ENCODE measurements at regions not wholly inside any gene's neighbourhood (a gene's known extent, or its start where the extent isn't known, plus 50 kb on each side); places are given as distances from the start of the nearest gene placed in this dataset.
"Not testable (repeated sequence)": the region's sequence is repeated elsewhere in the genome, so short reads cannot be mapped to it uniquely, and the experiment has no call there.

DNA sequence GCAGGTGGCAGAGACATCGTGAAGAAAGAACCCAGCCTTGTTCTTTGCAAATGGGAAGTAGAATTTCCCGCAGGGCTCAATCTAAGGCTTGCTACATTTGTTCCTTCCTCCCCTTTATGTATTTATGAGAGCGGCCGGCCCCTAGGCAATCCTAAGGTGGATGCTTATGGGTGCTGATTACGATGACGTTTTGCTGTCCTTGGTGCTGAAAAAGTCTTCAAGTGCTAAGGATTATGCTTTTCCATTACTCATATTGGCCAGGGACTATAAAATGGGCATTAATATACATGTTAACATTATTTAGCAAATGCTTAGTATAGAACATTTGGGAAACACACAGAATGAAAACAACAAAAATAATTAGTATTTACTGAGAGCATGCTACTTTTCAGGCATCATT, 313.3 kb upstream of the XYLT1 start:
- no peak for DNase-seq

GRCh38 chr16:17780181-17780580, 309.4 kb upstream of the XYLT1 start:
- DNase-seq: no peak

- no peak for DNase-seq
Measured at GRCh38 chr16:17777408-17777863, 306.7 kb upstream of the XYLT1 start.

GRCh38 chr16:17776888-17777287, 306.1 kb upstream of the XYLT1 start:
- no peak for DNase-seq

DNA sequence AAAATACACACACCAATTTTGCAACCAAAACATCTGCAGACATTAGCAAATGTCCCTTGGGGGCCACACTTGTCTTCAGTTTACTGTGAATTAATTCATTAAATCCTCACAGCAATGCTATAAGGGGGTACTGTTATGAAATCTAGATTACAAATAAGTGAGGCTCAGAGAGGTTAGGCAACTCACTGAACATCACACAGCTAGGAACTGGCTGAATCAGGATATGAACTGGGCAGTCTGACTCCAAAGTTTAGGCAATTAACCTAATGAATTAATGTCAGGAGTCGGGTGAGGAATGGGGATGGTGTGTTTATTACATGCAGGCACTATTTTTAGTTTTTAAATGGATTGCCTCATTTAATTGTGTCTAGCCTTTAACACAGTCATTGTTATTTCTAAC, 305.7 kb upstream of the XYLT1 start:
- DNase-seq: no peak

- DNase-seq: no peak
Measured at GRCh38 chr16:17775061-17775460, 304.3 kb upstream of the XYLT1 start.

GRCh38 chr16:17773698-17774101, 302.9 kb upstream of the XYLT1 start:
- DNase-seq: no peak

DNA sequence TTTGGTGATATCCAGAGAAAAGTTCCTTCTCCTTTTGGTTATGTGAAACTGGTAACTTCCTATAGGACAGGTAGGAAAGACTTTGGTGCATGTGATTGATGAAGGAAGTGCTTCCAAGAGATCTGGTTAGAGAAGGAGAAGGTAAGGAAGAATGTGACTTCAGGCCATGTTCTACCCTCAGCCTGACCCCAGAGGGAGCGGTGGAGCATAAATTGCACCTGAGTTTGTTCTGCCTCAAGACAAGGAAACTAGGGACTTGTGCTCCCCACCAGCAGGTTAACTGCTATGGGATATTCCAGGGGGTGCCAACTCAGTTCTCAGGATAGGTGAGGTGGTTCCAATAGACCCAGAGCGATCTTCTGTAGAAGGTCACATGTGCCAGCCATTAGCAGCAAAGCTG, 299.3 kb upstream of the XYLT1 start:
- DNase-seq: no peak

GRCh38 chr16:17769065-17769464, 298.3 kb upstream of the XYLT1 start:
- DNase-seq: no peak

DNA sequence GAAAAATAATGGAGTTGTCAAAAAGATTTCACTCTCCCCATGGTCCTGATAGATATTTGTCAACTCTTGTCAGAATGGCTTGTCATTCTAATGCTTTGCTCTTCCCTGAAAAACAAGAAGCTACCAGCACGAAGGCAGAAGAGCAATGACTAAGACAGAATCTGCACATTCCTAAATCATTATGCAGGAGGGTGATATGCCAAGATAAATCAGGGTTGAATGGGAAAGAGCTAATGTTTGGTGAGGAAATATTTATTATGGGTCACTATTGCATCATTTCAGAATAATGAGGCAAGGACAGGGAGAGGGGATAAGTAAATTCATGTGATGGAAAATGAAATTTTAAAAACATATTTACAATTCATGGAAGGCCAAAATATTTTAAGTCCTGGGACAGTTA, 297.5 kb upstream of the XYLT1 start:
- no peak for DNase-seq

DNA sequence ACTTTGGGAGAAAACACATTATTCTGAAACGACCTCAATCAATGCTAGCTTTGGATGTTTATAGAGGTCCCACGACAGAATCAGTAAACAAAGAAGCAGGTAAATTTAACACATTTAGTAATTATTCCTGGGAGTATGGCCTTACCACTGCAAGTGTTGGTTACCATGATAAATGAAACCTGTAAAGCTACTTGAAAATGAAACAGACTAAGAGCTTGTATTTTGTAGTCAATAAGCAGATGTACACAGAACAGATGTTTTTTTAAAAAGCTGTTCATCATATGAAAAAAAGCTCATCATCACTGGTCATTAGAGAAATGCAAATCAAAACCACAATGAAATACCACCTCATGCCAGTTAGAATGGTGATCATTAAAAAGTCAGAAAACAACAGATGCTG, 295.3 kb upstream of the XYLT1 start:
- DNase-seq: no peak

- no peak for DNase-seq
Measured at GRCh38 chr16:17759451-17760390, 289.0 kb upstream of the XYLT1 start.

DNA sequence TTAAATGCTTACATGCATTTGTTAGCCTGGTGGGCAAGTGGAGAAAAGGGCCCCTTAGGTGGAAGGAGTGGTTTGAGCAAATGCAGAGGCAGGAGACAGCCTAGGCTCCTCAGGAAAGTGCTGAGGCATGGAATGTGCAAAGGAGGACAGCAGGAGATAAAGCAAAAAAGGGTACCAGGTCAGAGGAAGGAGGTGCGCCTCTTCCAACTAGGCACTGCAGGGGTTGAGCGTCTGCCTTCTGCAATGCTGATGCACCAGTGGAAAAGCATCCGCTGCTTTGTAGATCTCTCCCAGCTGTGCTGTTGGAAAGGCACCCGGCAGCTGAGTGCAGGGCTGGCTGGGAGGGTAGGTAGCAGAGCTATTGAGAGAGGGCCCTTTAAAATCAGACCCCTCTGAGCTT, 287.0 kb upstream of the XYLT1 start:
- DNase-seq: no peak

GRCh38 chr16:17755158-17755557, 284.4 kb upstream of the XYLT1 start:
- no peak for DNase-seq

GRCh38 chr16:17753434-17753833, 282.7 kb upstream of the XYLT1 start:
- no peak for DNase-seq

- no peak for DNase-seq
Measured at GRCh38 chr16:17749706-17750105, 278.9 kb upstream of the XYLT1 start.

- DNase-seq: no peak
Measured at GRCh38 chr16:17748044-17748719, 277.4 kb upstream of the XYLT1 start.

DNA sequence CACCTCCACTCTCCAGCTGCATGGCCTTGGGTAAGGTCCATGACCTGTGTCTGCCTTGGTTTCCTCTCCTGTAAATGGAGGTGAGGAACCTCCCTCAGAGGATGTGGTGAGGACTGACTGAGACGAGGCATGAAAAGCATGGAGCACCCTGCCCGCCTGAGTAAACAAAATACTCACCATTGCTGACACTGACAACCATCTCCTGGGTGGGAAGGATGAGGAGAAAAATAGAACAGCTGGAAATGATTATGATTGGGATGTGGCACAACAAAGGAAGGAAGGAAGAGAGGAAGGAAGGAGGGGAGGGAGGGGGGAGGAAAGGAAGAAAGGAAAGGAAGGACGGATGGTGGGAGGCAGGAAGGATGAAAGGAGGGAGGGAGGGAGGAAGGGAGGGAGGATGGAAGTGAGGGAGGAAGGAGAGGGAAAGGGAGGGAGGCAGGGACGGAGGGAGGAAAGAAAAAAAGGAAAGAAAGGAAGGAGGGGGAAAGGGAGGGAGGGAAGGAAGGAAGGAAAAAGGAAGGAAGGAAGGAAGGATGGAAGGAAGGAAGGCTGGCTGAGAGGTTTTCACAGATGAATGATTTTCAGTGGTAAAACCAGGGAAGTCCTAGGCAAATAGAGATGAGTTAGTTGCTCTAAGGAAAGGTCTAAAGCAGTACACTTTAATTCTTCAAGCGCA, 276.5 kb upstream of the XYLT1 start:
- DNase-seq: no peak

DNA sequence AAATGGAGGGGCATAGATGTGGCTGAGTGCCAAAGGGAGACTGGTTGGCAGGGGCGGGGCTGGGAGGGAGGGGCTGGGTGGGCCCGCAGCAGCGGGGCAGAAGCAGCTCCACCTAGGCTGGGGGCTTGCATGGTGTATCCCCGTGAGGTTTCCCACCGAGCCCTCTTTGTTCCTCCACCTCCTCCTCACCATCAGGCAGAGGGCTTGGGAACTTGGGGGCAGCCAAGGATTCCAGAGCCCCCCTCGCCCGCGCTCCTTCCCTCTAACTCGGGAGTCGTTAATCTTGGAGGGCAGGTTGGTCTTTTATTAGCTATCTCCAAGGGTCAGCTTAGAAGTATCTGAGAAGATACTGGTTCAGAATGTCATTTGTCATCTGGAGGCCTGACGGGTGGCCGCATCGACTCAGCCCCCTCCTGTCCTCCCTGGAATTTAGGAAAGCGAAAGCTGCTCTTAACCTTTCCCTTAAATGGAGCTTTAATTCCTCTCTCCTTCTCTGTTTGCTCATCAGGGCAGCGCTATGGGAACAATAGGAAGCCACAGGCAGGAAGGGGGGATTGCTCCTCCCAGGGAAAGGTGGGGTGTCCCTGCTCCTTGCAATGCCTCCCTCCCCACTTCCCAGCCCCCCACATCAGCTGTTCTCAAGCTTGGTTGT, 274.3 kb upstream of the XYLT1 start:
- no peak for DNase-seq

- DNase-seq: no peak
Measured at GRCh38 chr16:17743578-17743977, 272.8 kb upstream of the XYLT1 start.

DNA sequence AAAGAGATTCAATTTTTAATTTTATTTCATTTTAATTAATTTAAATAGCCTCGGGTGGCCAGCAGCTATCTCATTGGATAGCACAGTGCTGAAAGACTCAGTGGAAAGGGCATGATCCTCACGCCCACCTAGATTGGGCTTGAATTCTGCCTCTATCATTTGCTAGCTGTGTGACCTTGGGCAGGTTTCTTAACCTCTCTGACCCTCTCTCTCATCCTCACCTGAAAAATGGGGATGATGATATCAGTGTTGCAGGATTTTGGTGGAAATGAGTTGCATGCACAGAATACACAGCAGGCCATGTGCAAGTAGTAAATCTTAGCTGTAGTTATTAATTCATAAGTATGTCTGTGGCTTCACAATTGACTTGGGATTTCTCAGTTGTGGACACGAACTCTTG, 272.4 kb upstream of the XYLT1 start:
- no peak for DNase-seq

GRCh38 chr16:17735099-17735498, 264.3 kb upstream of the XYLT1 start:
- DNase-seq: not testable (repeated sequence)

- no peak for DNase-seq
Measured at GRCh38 chr16:17729820-17730219, 259.1 kb upstream of the XYLT1 start.
